ENCODE measurements at regions not wholly inside any gene's neighbourhood (a gene's known extent, or its start where the extent isn't known, plus 50 kb on each side); places are given as distances from the start of the nearest gene placed in this dataset.
"Not testable (repeated sequence)": the region's sequence is repeated elsewhere in the genome, so short reads cannot be mapped to it uniquely, and the experiment has no call there.

DNA sequence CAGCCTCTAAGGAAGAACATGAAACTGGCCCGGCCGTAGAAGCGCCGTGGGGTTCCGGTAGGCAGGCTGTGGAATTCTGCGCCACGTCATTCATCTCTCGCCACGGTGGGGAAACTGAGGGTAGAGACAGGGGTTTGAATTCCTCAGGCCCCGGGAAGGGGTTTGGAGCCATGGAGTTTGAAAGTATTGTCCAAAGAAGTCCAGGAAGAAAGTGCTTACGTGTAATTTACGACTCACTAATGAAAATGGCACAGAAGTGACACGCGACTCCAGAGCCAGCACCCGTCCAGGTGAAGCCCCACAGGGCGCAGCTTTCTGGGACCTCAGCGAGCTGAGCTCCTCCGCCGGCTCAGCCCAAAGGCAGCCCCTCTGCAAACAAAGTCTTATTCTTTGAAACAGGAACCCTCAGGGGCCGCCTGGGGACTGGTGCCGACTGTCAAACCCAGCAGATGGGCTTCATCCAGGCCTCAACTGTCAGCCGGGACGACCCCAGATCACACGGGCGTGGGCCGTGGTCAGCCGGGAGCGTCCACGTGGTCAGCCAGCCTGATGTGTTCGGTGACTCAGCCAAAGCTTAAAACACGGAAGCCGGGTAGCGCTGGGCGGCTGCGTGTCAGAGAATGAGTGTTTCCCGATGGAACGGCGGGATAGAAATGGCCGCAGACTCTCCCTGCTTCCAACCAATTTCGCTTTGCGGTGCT lies 200.0 kb downstream of the LAT start:
- not testable (repeated sequence) for H3K27ac Mint-ChIP-seq, DNase-seq, H3K27me3 Mint-ChIP-seq, H3K9me3 Mint-ChIP-seq, H3K4me1 Mint-ChIP-seq, H3K36me3 Mint-ChIP-seq, H3K4me3 Mint-ChIP-seq

DNA sequence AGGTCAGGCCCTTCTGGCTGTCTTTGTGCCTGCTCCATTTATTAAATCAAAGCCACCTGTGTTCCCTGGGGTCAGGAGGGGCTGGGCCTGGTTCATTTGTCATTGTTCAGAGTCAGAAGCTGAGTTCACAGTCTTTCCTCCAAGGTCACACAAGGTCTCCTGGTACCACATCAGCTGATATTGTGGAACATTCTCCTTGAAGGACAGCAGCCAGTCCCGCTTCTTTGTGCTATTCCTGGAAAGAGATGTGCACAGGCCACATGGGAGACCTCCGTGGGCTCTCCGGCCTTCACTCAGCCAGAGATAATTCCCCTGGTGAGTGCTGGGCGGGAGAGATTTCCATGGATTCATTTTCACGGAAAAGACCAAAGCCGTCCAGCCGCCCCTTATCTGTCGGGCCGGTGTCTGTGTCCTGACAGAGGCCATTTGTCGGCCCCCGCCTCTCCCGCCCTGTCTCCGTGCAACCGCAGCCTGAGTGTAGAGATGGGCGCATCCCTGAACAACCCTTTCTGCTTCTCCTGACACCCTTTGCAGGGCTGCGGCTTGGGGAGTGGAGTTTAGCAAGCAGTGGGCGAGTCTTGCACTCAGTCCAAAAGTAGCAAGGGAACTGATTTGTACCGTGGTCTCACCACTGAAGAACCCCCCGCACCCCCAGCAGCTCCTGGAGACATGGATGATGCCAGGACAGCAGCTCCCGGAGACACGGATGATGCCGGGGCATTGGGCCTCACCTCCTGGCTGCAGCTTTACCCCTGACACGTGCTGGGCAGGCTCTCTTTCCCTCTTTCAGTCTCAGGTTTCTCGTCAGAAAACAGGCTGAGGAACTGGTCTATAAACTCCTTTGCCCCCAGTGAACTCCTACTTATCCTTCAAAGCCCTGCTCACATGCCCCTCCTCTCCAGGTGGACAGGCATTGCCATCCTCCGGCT lies 198.4 kb downstream of the LAT start:
- H3K4me3 Mint-ChIP-seq, H3K27ac Mint-ChIP-seq, DNase-seq, H3K4me1 Mint-ChIP-seq, H3K27me3 Mint-ChIP-seq, H3K9me3 Mint-ChIP-seq, H3K36me3 Mint-ChIP-seq: not testable (repeated sequence)

DNA sequence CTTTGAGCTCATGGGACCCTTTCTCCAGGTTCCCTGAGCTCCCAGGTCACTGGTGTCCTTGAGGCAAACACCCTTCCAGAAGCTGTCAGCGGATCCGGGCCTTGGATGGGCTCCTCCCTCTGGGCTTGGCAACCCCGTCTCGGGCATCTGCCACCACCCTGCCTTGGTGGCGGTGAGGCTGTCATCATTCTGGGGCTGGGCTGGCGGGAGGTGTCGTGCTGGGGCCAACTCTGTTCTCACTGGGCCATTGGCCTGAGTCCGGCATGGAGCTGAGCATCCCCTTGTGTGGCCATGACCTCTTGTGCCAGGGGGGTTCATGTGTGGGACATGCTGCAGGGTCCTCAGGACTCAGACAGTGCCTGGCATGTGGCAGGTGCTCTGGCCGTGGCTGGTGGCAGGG lies 197.6 kb downstream of the LAT start:
- no peak for DNase-seq
- no peak overlapping the region for H3K4me3 Mint-ChIP-seq
- no peaks in the 10 kb centered on the region for H3K36me3 Mint-ChIP-seq
- H3K4me1 Mint-ChIP-seq = no peaks in the 10 kb centered on the region
- H3K27ac Mint-ChIP-seq = no peak overlapping the region
- H3K27me3 Mint-ChIP-seq = no peaks in the 10 kb centered on the region
- H3K9me3 Mint-ChIP-seq = no peaks in the 10 kb centered on the region

DNA sequence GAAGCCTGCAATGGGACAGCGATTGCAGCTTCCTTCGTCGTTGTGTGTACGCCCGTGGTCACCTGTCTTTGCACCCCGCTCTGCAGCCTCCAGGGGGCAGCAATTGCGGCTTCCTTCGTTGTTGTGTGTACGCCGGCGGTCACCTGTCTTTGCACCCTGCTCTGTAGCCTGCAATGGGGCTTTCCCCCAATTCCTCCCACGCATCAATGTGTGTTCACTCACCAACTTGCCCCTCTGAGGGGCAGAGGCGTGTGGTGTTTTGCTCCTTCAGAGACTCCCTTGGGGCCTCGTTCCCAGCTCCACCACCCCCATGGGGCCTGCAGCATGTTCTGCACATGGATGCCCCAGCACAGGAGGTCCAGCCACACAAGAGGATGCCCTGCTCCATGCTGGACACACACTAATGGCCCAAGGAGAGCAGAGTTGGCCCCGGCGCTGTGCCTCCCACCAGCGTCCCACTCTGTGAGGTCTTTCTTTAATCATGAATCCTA lies 197.1 kb downstream of the LAT start:
- not testable (repeated sequence) for H3K27ac Mint-ChIP-seq, H3K36me3 Mint-ChIP-seq, DNase-seq, H3K9me3 Mint-ChIP-seq, H3K4me1 Mint-ChIP-seq, H3K4me3 Mint-ChIP-seq, H3K27me3 Mint-ChIP-seq

DNA sequence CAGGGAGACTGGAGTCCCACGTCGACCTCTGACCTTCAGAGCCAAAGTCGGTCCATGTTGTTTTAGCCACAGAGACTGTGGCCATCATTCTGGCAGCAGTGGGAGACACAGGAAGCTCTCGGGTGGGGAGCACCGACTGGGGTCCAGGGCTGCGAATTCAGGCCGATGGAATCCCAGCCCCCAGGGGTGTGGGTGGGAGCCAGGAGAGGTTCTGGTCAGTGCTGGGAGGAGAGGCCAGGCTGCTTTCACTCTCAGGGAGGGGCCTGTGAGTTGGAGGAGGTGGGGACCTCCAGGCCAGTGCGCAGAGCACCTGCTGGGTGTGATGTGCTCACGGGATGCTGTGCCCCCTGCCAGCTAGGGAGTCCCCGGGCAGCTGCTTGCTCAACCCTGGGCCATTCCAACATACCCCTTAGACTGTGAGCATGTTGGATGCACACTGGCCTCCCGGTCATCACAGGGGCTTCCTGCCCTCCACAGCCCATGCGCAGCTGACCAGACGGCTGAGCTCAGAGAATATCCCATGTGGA lies 196.5 kb downstream of the LAT start:
- H3K27ac Mint-ChIP-seq, H3K9me3 Mint-ChIP-seq, H3K4me1 Mint-ChIP-seq, DNase-seq, H3K4me3 Mint-ChIP-seq, H3K36me3 Mint-ChIP-seq, H3K27me3 Mint-ChIP-seq: not testable (repeated sequence)

DNA sequence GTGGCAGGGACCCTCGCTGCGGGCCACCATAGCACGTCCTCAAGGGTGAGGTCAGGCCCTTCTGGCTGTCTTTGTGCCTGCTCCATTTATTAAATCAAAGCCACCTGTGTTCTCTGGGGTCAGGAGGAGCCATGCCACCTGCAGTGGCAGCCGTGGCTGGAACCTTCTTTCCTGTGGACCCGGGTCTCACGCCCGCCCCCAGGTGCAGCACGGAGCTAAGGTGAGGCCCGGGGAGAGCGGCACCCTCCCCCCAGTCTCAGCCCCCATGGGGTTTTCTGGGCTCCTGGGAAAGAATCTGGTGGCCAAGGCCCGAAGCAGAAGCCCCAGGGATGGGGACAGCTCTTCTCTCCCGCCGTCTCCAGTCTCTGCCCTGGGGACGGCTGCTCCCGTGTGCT lies 195.4 kb downstream of the LAT start:
- not testable (repeated sequence) for DNase-seq, H3K36me3 Mint-ChIP-seq, H3K27me3 Mint-ChIP-seq, H3K4me3 Mint-ChIP-seq, H3K27ac Mint-ChIP-seq, H3K4me1 Mint-ChIP-seq, H3K9me3 Mint-ChIP-seq

DNA sequence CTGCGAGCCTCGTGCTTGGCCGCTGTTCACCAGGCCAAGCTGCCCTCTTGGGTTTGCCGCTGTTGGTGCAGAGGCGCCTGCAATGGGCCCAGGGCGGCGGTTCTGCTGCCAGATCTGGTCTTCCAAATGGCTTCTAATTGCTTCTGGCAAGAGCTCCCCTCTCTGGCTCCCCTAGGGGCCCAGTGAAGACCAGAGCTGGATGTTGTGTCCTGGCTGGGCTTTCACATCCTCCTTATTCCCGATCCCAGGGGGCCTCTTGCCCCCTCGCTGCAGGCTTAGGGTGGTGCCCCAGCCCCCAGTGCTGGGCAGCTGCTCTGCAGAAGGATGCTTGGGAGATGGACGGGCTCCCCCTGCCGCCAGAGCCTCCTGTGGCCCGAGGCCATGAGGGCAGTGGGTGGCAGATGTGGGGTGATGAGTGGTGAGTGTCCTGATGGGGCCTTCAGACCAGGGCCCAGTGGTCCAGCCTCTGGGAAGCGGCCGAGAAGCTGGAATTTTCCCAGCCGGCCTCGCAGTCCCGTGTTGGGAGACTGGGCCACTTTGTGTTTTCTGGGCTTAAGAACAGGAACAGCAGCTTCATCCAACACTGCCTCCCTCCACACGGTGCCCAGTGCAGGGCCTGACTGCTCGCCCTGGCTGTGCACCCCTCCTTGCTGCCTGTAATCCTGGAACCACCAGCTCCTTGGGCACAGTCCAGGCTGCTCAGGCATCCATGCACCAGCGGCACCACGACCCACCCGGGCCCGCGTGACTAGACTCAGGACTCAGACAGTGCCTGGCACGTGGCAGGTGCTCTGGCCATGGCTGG lies 194.8 kb downstream of the LAT start:
- not testable (repeated sequence) for H3K9me3 Mint-ChIP-seq, H3K27me3 Mint-ChIP-seq, H3K4me1 Mint-ChIP-seq, DNase-seq, H3K27ac Mint-ChIP-seq, H3K36me3 Mint-ChIP-seq, H3K4me3 Mint-ChIP-seq

DNA sequence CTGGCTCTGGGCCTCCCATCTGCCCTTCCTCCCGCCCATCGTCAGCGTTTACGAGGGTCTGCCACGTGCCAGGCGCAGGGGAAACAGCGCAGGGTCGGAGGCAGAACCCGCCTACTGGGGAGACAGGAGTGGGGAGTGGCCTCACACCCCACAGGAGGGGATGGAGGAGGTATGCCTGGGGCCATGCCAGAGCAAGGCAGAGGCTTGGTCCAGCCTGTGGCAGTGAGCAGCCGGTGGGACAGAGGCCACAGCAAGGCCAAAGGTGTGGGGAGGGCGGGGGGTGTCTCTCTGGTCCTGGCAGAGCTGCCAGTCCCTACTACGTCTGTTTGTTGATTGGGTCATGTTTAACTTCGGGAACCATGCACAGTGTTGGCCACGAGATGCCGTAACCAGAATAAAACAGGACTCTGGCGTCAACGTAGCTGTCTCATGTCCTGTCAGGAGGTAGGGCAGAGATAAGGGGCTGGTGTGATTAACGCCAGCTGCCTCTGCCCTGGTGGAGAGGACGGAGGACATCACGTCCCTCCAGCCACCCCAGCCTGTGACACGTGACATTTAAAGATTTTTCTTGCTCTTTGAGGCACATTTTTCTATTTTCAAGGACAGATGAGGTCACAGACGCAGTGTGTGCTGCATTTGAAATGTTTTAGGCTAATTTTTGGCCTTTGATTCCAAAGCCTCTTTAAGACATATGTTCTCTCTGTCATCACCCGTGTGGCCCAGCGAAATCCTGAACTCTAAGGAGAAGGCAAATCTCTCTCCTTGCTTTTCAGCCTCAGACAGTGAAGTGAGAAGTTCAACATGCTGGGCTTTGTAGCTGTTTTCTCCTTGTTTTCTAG lies 193.3 kb downstream of the LAT start:
- DNase-seq, H3K27ac Mint-ChIP-seq, H3K27me3 Mint-ChIP-seq, H3K36me3 Mint-ChIP-seq, H3K9me3 Mint-ChIP-seq, H3K4me1 Mint-ChIP-seq, H3K4me3 Mint-ChIP-seq: not testable (repeated sequence)

DNA sequence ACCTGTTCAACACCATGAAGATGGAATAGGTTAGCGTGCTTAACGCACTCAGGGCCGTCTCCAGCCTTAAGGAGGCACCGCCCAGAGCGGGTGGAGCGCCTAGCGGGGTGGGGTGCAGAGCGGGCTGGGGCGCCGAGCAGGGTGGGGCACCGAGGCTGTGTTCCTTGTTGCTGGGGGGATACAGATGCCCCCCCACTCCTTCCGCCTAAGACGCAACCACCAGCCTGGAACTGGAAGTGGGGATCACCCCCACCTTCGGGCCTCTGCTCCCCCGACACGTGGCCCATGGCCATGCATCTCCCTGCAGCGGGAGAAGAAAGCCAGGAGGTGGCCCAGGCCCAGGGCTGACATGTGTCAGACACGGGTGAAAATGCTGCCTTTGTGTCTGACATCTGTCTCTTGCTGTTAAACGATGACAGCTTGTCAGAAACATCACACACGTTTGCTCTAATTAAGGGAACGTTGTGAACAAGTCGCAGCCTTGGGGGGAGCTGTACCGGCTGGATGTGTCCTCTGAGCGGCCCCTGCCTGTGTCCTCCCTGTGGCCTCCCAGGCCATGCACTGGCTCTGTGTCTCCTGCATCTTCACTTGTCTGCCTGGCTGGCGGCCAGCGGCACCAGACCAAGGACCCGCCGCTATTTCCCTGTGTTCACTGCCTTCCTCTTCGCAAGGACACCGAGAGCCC lies 192.5 kb downstream of the LAT start:
- H3K36me3 Mint-ChIP-seq = peaks cover 11% of the 10 kb centered on the region
- not testable (repeated sequence) for H3K9me3 Mint-ChIP-seq, DNase-seq, H3K27ac Mint-ChIP-seq, H3K4me1 Mint-ChIP-seq, H3K27me3 Mint-ChIP-seq, H3K4me3 Mint-ChIP-seq

DNA sequence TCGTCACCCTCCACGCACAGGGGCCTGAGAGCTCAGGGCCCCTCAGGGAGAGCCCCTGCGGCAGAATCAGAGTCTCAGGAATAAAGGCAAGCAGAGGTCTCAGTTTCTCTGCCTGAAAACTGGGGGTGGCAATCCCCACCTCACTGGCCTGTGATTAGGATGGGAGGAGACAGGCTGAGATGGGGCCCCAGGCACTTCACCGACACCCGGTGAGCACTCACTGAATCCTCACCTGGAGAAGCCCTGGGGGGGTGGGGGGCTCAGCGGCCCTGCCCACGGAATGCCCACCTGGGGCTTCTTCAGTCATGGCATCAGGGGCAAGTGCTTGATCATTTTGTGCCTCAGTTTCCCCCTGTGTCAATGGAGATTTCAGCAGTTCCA lies 192.0 kb downstream of the LAT start:
- not testable (repeated sequence) for H3K9me3 Mint-ChIP-seq, DNase-seq, H3K4me1 Mint-ChIP-seq, H3K27ac Mint-ChIP-seq, H3K27me3 Mint-ChIP-seq, H3K4me3 Mint-ChIP-seq
- peaks cover 12% of the 10 kb centered on the region for H3K36me3 Mint-ChIP-seq

DNA sequence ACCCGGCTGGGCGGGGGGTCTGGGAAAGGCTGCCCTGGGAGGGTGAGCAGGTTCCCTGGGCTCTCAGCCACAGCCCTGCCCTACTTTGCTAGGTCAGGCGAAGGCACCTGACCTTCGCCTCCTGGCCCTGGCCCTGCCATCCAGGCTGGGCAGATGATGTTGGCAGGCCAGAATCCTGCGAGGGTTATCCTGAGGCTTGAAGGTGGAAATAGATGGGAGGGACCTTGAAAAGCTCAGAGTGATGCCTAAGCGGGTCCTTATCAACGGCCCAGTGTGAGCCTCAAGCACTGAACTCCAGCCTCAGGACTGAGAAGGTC lies 191.3 kb downstream of the LAT start:
- H3K4me1 Mint-ChIP-seq, DNase-seq, H3K27ac Mint-ChIP-seq, H3K27me3 Mint-ChIP-seq, H3K9me3 Mint-ChIP-seq, H3K4me3 Mint-ChIP-seq: not testable (repeated sequence)
- H3K36me3 Mint-ChIP-seq = peaks cover 14% of the 10 kb centered on the region

DNA sequence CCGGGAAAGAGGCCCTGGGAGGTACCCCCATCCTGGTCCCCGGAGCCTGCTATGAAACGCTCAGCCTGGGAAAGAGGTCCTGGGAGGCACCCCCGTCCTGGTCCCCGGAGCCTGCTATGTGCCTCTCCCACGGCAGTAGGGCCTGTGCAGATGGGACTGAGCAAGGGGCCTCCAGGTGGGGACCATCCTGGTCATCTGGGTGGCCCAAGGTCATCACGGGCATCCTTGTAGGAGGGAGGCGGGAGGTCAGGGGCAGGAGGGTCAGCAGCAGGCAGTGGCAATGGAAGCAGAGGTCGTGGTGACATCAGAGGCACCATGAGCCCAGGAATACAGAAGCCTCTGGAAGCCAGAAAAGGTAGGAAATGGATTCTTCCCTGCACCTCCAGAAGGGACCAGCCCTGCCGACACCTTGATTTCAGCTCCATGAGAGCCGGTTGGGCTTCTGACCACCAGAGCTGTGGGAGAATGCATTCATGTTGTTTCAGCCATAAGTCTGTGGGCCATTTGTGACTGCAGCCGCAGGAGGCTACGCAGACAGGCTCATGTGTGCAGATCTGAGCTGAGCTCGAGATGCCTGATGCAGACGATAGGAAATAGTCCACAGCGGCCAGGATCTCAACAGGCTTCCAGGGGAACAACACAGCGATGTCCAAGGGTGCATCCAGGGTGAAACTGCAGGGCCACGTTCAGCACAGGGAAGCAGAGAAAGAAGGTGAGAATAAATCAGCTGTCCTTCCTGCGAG lies 190.7 kb downstream of the LAT start:
- H3K27me3 Mint-ChIP-seq, DNase-seq: not testable (repeated sequence)

DNA sequence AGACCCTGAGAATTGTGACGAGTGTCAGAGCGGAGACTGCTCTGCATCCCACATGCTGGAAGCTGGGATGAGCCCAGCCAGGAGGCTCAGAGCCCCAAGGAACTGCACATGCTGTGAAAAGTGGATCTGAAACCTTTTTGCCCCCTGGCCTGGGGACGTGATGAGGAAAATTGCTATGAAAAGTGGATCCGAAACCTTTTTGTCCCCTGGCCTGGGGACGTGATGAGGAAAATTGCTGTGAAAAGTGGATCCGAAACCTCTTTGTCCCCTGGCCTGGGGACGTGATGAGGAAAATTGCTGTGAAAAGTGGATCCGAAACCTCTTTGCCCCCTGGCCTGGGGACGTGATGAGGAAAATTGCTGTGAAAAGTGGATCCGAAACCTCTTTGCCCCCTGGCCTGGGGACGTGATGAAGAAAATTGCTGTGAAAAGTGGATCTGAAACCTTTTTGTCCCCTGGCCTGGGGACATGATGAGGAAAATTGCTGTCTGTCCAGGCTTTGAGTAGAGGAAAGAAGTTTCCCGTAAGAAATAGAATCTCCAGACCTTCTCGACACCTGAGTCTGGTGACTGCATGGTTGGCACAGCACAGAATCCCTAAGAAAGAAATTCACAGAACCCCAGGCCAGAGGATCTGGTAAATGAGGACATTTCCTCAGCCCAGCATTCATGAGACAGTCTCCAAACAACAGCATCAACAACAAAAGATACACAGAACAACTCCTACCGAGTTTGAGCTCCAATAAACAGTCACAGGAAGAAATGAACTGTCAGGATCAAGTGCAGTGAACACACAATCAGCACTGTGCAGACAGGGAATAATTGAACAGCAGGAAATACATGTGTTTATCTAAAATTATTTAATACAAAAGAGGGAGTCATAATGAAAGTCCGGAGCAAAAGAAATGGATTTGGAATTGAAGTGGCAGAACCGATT lies 188.8 kb downstream of the LAT start:
- not testable (repeated sequence) for H3K4me3 Mint-ChIP-seq, H3K27me3 Mint-ChIP-seq, H3K27ac Mint-ChIP-seq, H3K4me1 Mint-ChIP-seq, H3K9me3 Mint-ChIP-seq, DNase-seq
- H3K36me3 Mint-ChIP-seq = peaks cover 14% of the 10 kb centered on the region

More for the DNA sequence above, 190.7 kb downstream of the LAT start:
- H3K4me3 Mint-ChIP-seq, H3K4me1 Mint-ChIP-seq, H3K27ac Mint-ChIP-seq, H3K9me3 Mint-ChIP-seq: not testable (repeated sequence)
- H3K36me3 Mint-ChIP-seq = peaks cover 14% of the 10 kb centered on the region

Measured in activated naive CD8-positive, alpha-beta T cell treated with anti-CD3 and anti-CD28 coated beads for 36 hours (primary cell).